ENCODE measurements at regions not wholly inside any gene's neighbourhood (a gene's known extent, or its start where the extent isn't known, plus 50 kb on each side); places are given as distances from the start of the nearest gene placed in this dataset.

DNA sequence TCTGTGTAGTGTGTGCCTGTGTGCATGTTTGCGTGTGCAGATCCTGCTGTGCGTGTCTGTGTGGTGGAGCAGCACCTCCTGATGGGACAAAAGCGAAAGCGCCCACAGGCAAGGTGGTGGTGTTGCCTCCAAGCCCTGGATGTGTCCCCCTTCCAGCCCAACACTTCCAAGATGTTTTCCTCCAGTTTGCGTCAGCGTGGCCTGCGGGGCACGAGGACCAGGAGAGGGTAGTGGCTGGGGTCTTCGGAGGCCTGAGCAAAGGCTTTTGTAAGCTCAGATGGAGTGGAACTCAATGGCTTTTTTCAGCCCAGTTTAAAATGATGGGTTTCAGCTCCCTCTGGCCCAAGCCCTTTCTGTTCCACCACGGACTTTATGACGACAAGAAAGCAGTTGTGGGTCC is 209.5 kb downstream of the IRX2 start:
- TF ChIP-seq POLR2A (IDR thresholded peaks at IDR 0.05; ENCODE audit: low read depth, low read length) (no peak), GATA2 (IDR thresholded peaks at IDR 0.05; ENCODE audit: insufficient read depth, insufficient read length, low read depth, low read length) (no peak), JUN (IDR thresholded peaks at IDR 0.05; ENCODE audit: borderline replicate concordance, insufficient read depth, insufficient read length, low read depth) (no peak), EZH2 (IDR thresholded peaks at IDR 0.05; ENCODE audit: borderline replicate concordance, low read depth, low read length, severe bottlenecking) (no peak), POLR2AphosphoS5 (IDR thresholded peaks at IDR 0.05; ENCODE audit: insufficient read depth, low read depth, low read length) (no peak)
- TF ChIP-seq, protein P1, sequence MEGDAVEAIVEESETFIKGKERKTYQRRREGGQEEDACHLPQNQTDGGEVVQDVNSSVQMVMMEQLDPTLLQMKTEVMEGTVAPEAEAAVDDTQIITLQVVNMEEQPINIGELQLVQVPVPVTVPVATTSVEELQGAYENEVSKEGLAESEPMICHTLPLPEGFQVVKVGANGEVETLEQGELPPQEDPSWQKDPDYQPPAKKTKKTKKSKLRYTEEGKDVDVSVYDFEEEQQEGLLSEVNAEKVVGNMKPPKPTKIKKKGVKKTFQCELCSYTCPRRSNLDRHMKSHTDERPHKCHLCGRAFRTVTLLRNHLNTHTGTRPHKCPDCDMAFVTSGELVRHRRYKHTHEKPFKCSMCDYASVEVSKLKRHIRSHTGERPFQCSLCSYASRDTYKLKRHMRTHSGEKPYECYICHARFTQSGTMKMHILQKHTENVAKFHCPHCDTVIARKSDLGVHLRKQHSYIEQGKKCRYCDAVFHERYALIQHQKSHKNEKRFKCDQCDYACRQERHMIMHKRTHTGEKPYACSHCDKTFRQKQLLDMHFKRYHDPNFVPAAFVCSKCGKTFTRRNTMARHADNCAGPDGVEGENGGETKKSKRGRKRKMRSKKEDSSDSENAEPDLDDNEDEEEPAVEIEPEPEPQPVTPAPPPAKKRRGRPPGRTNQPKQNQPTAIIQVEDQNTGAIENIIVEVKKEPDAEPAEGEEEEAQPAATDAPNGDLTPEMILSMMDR (IDR thresholded peaks at IDR 0.05; ENCODE audit: extremely low read depth in 1 of 2, insufficient read depth in 1 of 2, low read depth in 1 of 2, low read length in 2 of 2): no peak

Data from endothelial cell of umbilical vein (primary cell).